Tibial nerve (tissue), 3 donors: ENCODE measurements at regions not wholly inside any gene's neighbourhood (a gene's known extent, or its start where the extent isn't known, plus 50 kb on each side); places are given as distances from the start of the nearest gene placed in this dataset.

Experiments used
- POLR2A ChIP-seq, 2 donors: fragments of 450-650 bp; IDR thresholded peaks; one replicate each; pipeline ENCODE4 v1.6.1; 2017; ENCODE audit warnings: antibody characterized with exemption in 2 of 2, mild to moderate bottlenecking in 2 of 2, moderate library complexity in 2 of 2
- TF ChIP-seq, protein P1 (sequence below), 5 experiments: fragments of 200-600 bp in 3 of 5; fragments of 450-650 bp in 2 of 5; sonication (generic) in 3 of 5; IDR thresholded peaks; one replicate each; pipeline ENCODE4 v1.5.1; 2016 to 2019; ENCODE audit warnings: antibody characterized with exemption in 5 of 5, mild to moderate bottlenecking in 3 of 5, moderate library complexity in 2 of 5

DNA sequence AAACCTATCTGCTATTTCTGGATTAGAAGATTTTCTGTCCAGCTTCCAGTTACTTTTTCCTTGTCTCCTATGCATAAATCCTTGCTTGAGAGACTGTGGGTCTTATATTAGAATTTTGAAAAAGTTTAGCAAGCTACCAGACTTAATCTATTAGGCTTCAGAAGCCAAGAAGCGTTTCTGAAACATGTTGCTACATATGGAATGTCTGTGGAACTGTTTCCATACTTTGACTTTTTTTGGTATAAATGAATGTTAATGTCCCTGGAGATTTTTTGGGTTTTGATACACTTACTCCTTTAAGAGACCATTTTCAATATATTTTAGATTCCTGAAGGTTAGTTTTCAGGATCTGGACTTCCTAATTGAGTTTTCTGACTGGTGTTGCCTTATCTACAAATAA is 191.4 kb upstream of the SGCD start:
- TF ChIP-seq, protein P1, sequence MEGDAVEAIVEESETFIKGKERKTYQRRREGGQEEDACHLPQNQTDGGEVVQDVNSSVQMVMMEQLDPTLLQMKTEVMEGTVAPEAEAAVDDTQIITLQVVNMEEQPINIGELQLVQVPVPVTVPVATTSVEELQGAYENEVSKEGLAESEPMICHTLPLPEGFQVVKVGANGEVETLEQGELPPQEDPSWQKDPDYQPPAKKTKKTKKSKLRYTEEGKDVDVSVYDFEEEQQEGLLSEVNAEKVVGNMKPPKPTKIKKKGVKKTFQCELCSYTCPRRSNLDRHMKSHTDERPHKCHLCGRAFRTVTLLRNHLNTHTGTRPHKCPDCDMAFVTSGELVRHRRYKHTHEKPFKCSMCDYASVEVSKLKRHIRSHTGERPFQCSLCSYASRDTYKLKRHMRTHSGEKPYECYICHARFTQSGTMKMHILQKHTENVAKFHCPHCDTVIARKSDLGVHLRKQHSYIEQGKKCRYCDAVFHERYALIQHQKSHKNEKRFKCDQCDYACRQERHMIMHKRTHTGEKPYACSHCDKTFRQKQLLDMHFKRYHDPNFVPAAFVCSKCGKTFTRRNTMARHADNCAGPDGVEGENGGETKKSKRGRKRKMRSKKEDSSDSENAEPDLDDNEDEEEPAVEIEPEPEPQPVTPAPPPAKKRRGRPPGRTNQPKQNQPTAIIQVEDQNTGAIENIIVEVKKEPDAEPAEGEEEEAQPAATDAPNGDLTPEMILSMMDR (IDR thresholded peaks at IDR 0.05): no peak
- no peak for TF ChIP-seq POLR2A (IDR thresholded peaks at IDR 0.05)
